TTC549 (cell line): ENCODE measurements at regions not wholly inside any gene's neighbourhood (a gene's known extent, or its start where the extent isn't known, plus 50 kb on each side); places are given as distances from the start of the nearest gene placed in this dataset.

ENCODE experiments used
- FAIRE-seq: peaks from 2 replicates; lab custom pipeline; 2012; peaks lifted over from hg19 to GRCh38; lab: Jason Lieb, UNC

GRCh38 chr6:45830441-45831139, 185.1 kb downstream of the CLIC5 start:
- no peak for FAIRE-seq

- no peak for FAIRE-seq
These were observed 185.8 kb downstream of the CLIC5 start for GRCh38 chr6:45829873-45830272.

- no peak for FAIRE-seq
These were observed 187.6 kb downstream of the CLIC5 start for GRCh38 chr6:45827952-45828530.

- no peak for FAIRE-seq
These were observed 192.8 kb downstream of the CLIC5 start for GRCh38 chr6:45822873-45823272.

GRCh38 chr6:45822246-45822812, 193.3 kb downstream of the CLIC5 start:
- no peak for FAIRE-seq

GRCh38 chr6:45818655-45819054, 197.0 kb downstream of the CLIC5 start:
- no peak for FAIRE-seq

- no peak for FAIRE-seq
These were observed 198.9 kb downstream of the CLIC5 start for GRCh38 chr6:45816674-45817297.

GRCh38 chr6:45815466-45816125, 200.1 kb downstream of the CLIC5 start:
- FAIRE-seq, result no peak

- FAIRE-seq, result no peak
These were observed 200.9 kb downstream of the CLIC5 start for GRCh38 chr6:45814772-45815171.

- FAIRE-seq, result no peak
These were observed 201.7 kb downstream of the CLIC5 start for GRCh38 chr6:45813943-45814342.

- FAIRE-seq, result no peak
These were observed 202.7 kb downstream of the CLIC5 start for GRCh38 chr6:45812922-45813321.

- no peak for FAIRE-seq
These were observed 206.7 kb downstream of the CLIC5 start for GRCh38 chr6:45808917-45809316.

- FAIRE-seq, result no peak
These were observed 207.5 kb downstream of the CLIC5 start for GRCh38 chr6:45808042-45808645.

- no peak for FAIRE-seq
These were observed 208.2 kb downstream of the CLIC5 start for GRCh38 chr6:45807311-45808041.

GRCh38 chr6:45806172-45806571, 209.5 kb downstream of the CLIC5 start:
- FAIRE-seq, result no peak

GRCh38 chr6:45803071-45803470, 212.6 kb downstream of the CLIC5 start:
- FAIRE-seq, result no peak

- FAIRE-seq, result no peak
These were observed 214.0 kb downstream of the CLIC5 start for GRCh38 chr6:45801471-45802289.

- FAIRE-seq, result no peak
These were observed 214.7 kb downstream of the CLIC5 start for GRCh38 chr6:45800911-45801310.

GRCh38 chr6:45795678-45796077, 220.0 kb downstream of the CLIC5 start:
- FAIRE-seq, result no peak

- FAIRE-seq, result no peak
These were observed 221.2 kb downstream of the CLIC5 start for GRCh38 chr6:45794465-45794864.
